Activated CD8-positive, alpha-beta memory T cell treated with anti-CD3 and anti-CD28 coated beads for 4 hours (primary cell): ENCODE measurements at regions not wholly inside any gene's neighbourhood (a gene's known extent, or its start where the extent isn't known, plus 50 kb on each side); places are given as distances from the start of the nearest gene placed in this dataset.
"Not testable (repeated sequence)": the region's sequence is repeated elsewhere in the genome, so short reads cannot be mapped to it uniquely, and the experiment has no call there.

ENCODE experiments used
- DNase-seq, 2 donors: peaks; one replicate each; pipeline ENCODE4 v3.0.0-alpha.2; 2020; ENCODE audit warnings: low read depth in 2 of 2

GRCh38 chr2:194116861-194117260 is 1540.2 kb upstream of the SLC39A10 start:
- DNase-seq: no peak

- DNase-seq: no peak
Observed at GRCh38 chr2:194105358-194105757, 1551.7 kb upstream of the SLC39A10 start.

GRCh38 chr2:194104687-194105086 is 1552.3 kb upstream of the SLC39A10 start:
- DNase-seq: no peak

GRCh38 chr2:194103941-194104659 is 1552.9 kb upstream of the SLC39A10 start:
- DNase-seq: no peak

GRCh38 chr2:194102546-194102945 is 1554.5 kb upstream of the SLC39A10 start:
- DNase-seq: no peak

GRCh38 chr2:194100201-194100600 is 1556.8 kb upstream of the SLC39A10 start:
- no peak for DNase-seq

- no peak for DNase-seq
Observed at GRCh38 chr2:194096402-194096801, 1560.6 kb upstream of the SLC39A10 start.

- no peak for DNase-seq
Observed at GRCh38 chr2:194095359-194095758, 1561.7 kb upstream of the SLC39A10 start.

GRCh38 chr2:194090251-194090905 is 1566.6 kb upstream of the SLC39A10 start:
- no peak for DNase-seq

GRCh38 chr2:194087089-194087958 is 1569.7 kb upstream of the SLC39A10 start:
- DNase-seq: no peak

- no peak for DNase-seq
Observed at GRCh38 chr2:194086129-194086528, 1570.9 kb upstream of the SLC39A10 start.

- no peak for DNase-seq
Observed at GRCh38 chr2:194079989-194080388, 1577.0 kb upstream of the SLC39A10 start.

- DNase-seq: no peak
Observed at GRCh38 chr2:194077366-194077765, 1579.7 kb upstream of the SLC39A10 start.

GRCh38 chr2:194062401-194062800 is 1594.6 kb upstream of the SLC39A10 start:
- DNase-seq: no peak

- DNase-seq: no peak
Observed at GRCh38 chr2:194060269-194060668, 1596.8 kb upstream of the SLC39A10 start.

- no peak for DNase-seq
Observed at GRCh38 chr2:194054313-194054712, 1602.7 kb upstream of the SLC39A10 start.

GRCh38 chr2:194044321-194044720 is 1612.7 kb upstream of the SLC39A10 start:
- DNase-seq: no peak

- DNase-seq: not testable (repeated sequence)
Observed at GRCh38 chr2:194021130-194021529, 1635.9 kb upstream of the SLC39A10 start.

- no peak for DNase-seq
Observed at GRCh38 chr2:194020155-194020554, 1636.9 kb upstream of the SLC39A10 start.

GRCh38 chr2:194015751-194016150 is 1641.3 kb upstream of the SLC39A10 start:
- no peak for DNase-seq

- no peak for DNase-seq
Observed at GRCh38 chr2:194014639-194015038, 1642.4 kb upstream of the SLC39A10 start.

GRCh38 chr2:194004590-194005206 is 1652.3 kb upstream of the SLC39A10 start:
- DNase-seq: no peak
